Adrenal gland (tissue), 9 donors: ENCODE measurements at regions not wholly inside any gene's neighbourhood (a gene's known extent, or its start where the extent isn't known, plus 50 kb on each side); places are given as distances from the start of the nearest gene placed in this dataset.

Source experiments
- DNase-seq, 7 donors: peaks; one replicate each; pipeline ENCODE4 v3.0.0-alpha.2; 2019 to 2020
- H3K27ac ChIP-seq, 5 donors: fragments of 200-600 bp; sonication (generic) in 4 of 5; 1 replicate in 3 of 5; 2 replicates in 2 of 5; pipeline versions ENCODE4 v1.5.1 to v1.8.0; 2016 to 2020; ENCODE audit warnings: mild to moderate bottlenecking in 1 of 5
- H3K27me3 ChIP-seq: fragments of 200-600 bp; 2 replicates; pipeline ENCODE4 v1.8.0; 2021
- H3K36me3 ChIP-seq, 2 donors: fragments of 200-600 bp; replicated peaks in 1 of 2; 1 replicate in 1 of 2; 2 replicates in 1 of 2; pipeline versions ENCODE4 v1.5.1 to v1.8.0; 2018 to 2022
- H3K4me1 ChIP-seq, 2 donors: fragments of 200-600 bp; replicated peaks in 1 of 2; 1 replicate in 1 of 2; 2 replicates in 1 of 2; pipeline versions ENCODE4 v1.5.1 to v1.8.0; 2018 to 2021
- H3K4me3 ChIP-seq, 4 donors: fragments of 200-600 bp; sonication (generic) in 3 of 4; one replicate each; pipeline ENCODE4 v1.5.1; 2016 to 2018
- H3K9me3 ChIP-seq, 3 donors: fragments of 200-600 bp; sonication (generic) in 1 of 3; replicated peaks in 1 of 3; 1 replicate in 2 of 3; 2 replicates in 1 of 3; pipeline versions ENCODE4 v1.5.1 to v1.8.0; 2016 to 2021
- POLR2A ChIP-seq, 2 donors: fragments of 450-650 bp; IDR thresholded peaks; one replicate each; pipeline ENCODE4 v1.6.1; 2017; ENCODE audit warnings: antibody characterized with exemption in 2 of 2, mild to moderate bottlenecking in 2 of 2, moderate library complexity in 1 of 2
- WGBS, 4 donors: extraction: QIAGEN DNeasy Blood & Tissue Kit in 2 of 4; methylation state at CpG; one replicate each; pipeline versions ENCODE4 v1.1.5 to v1.1.7; 2013 to 2017; 5-methylcytosine and 5-hydroxymethylcytosine counted together
- intact Hi-C, 2 donors: fragments of 100-400 bp; cut with DNase I; formaldehyde crosslinking; loops; one replicate each; pipeline versions ENCODE4 v1.14.1 to v1.15.0; 2022 to 2023
- TF ChIP-seq, protein P1 (sequence below), 6 experiments: fragments of 450-650 bp in 4 of 6; fragments of 200-600 bp in 2 of 6; sonication (generic) in 1 of 6; IDR thresholded peaks; 1 replicate in 5 of 6; 2 replicates in 1 of 6; pipeline versions ENCODE4 v1.5.1 to v1.8.0; 2016 to 2021; ENCODE audit warnings: antibody characterized with exemption in 6 of 6, mild to moderate bottlenecking in 2 of 6, moderate library complexity in 1 of 6
- donor health status: healthy with polysubstance abuse.
- donor health status: Bipolar disorder and iron deficiency.
- donor health status: DM: yes; HTN: yes; CAD: no.
- donor health status: DM: no; HTN: no; CAD: no.
- donor health status: DM: no; HTN: no; CAD: no.

GRCh38 chr10:25687521-25687920 lies 246.5 kb upstream of the MYO3A start:
- TF ChIP-seq, protein P1, sequence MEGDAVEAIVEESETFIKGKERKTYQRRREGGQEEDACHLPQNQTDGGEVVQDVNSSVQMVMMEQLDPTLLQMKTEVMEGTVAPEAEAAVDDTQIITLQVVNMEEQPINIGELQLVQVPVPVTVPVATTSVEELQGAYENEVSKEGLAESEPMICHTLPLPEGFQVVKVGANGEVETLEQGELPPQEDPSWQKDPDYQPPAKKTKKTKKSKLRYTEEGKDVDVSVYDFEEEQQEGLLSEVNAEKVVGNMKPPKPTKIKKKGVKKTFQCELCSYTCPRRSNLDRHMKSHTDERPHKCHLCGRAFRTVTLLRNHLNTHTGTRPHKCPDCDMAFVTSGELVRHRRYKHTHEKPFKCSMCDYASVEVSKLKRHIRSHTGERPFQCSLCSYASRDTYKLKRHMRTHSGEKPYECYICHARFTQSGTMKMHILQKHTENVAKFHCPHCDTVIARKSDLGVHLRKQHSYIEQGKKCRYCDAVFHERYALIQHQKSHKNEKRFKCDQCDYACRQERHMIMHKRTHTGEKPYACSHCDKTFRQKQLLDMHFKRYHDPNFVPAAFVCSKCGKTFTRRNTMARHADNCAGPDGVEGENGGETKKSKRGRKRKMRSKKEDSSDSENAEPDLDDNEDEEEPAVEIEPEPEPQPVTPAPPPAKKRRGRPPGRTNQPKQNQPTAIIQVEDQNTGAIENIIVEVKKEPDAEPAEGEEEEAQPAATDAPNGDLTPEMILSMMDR (IDR thresholded peaks at IDR 0.05) = no peak
- no peak for TF ChIP-seq POLR2A (IDR thresholded peaks at IDR 0.05)
- no peaks in the 10 kb centered on the region for H3K36me3 ChIP-seq
- DNase-seq = no peak
- no peaks in the 10 kb centered on the region for H3K9me3 ChIP-seq
- H3K4me1 ChIP-seq = no peaks in the 10 kb centered on the region
- no peak overlapping the region for H3K27ac ChIP-seq
- H3K4me3 ChIP-seq = no peak overlapping the region
- 67 to 79% (median 73%) methylated on average over 1 of the region's 1 CpG for WGBS, 4 donors
- no peaks in the 10 kb centered on the region for H3K27me3 ChIP-seq
- intact Hi-C loops = no loop called here

- TF ChIP-seq POLR2A (IDR thresholded peaks at IDR 0.05) = no peak
- TF ChIP-seq, protein P1 (IDR thresholded peaks at IDR 0.05) = no peak
- Histone ChIP-seq H3K9me3 (no peaks in the 10 kb centered on the region), H3K27me3 (no peaks in the 10 kb centered on the region), H3K27ac (no peak overlapping the region), H3K4me1 (no peaks in the 10 kb centered on the region), H3K36me3 (no peaks in the 10 kb centered on the region), H3K4me3 (no peak overlapping the region)
- intact Hi-C loops = no loop called here
- no peak for DNase-seq
- 71 to 81% (median 78%) methylated on average over 3 of the region's 3 CpGs for WGBS, 4 donors
These were observed 244.5 kb upstream of the MYO3A start for GRCh38 chr10:25689346-25690100.

- Histone ChIP-seq H3K36me3 (no peaks in the 10 kb centered on the region), H3K4me3 (no peak overlapping the region), H3K9me3 (no peaks in the 10 kb centered on the region), H3K27ac (no peak overlapping the region), H3K4me1 (no peaks in the 10 kb centered on the region), H3K27me3 (no peaks in the 10 kb centered on the region)
- no peak for DNase-seq
- WGBS, 4 donors = 63 to 81% (median 72%) methylated on average over 2 of the region's 2 CpGs
- intact Hi-C loops = no loop called here
- no peak for TF ChIP-seq POLR2A (IDR thresholded peaks at IDR 0.05)
- TF ChIP-seq, protein P1 (IDR thresholded peaks at IDR 0.05) = no peak
These were observed 241.3 kb upstream of the MYO3A start for GRCh38 chr10:25692761-25693160.

DNA sequence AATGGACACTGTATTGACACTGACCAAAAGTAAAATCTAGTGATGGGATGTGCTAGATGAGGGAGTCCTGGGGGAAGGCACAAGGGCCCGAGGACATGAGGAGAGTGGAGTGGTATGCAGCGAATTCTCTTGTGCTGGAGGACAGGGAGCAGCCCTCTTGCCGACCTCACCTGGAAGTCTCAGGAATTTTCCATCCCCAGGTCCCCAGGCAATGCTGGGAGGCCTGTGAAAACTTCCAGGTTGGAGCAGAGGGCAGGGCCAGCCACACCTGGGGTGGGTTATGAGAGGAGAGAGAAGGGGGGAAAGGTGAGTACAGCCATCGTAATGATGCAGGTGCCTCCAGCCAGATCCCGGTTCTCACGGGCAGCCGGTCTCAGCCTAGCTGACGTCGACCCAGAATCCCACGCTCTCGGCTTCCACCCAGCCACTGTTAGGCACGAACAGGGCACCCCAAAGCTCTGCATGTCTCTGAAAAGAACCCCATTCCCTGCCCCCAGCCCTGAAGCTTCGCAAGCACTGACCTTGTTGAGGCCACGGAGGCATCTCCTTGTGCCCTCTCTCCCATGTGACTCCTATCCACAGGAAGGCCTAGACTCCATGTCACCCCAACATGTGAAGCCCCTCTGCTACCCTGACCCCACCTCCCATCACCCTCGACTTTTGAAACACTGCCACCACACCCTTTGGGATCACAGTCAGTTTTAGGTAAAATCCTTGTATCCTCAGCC lies 239.7 kb upstream of the MYO3A start:
- DNase-seq = no peak
- Histone ChIP-seq H3K27me3 (no peaks in the 10 kb centered on the region), H3K4me3 (no peak overlapping the region), H3K4me1 (no peaks in the 10 kb centered on the region), H3K27ac (no peak overlapping the region), H3K9me3 (no peaks in the 10 kb centered on the region), H3K36me3 (no peaks in the 10 kb centered on the region)
- intact Hi-C loops = no loop called here
- TF ChIP-seq, protein P1 (IDR thresholded peaks at IDR 0.05) = no peak
- TF ChIP-seq POLR2A (IDR thresholded peaks at IDR 0.05) = no peak
- WGBS, 4 donors = 81 to 91% (median 83%) methylated on average over 7 to 15 of the region's 15 CpGs
